LNCAP (cell line): ENCODE measurements at regions not wholly inside any gene's neighbourhood (a gene's known extent, or its start where the extent isn't known, plus 50 kb on each side); places are given as distances from the start of the nearest gene placed in this dataset.

Experiments used
- TF ChIP-seq, protein P1 (sequence below): fragments of 450-650 bp; IDR thresholded peaks from 2 replicates; pipeline ENCODE4 v1.5.1; 2017; ENCODE audit warnings: mild to moderate bottlenecking

GRCh38 chr3:31075471-31075870 lies 181.0 kb upstream of the GADL1 start:
- TF ChIP-seq, protein P1, sequence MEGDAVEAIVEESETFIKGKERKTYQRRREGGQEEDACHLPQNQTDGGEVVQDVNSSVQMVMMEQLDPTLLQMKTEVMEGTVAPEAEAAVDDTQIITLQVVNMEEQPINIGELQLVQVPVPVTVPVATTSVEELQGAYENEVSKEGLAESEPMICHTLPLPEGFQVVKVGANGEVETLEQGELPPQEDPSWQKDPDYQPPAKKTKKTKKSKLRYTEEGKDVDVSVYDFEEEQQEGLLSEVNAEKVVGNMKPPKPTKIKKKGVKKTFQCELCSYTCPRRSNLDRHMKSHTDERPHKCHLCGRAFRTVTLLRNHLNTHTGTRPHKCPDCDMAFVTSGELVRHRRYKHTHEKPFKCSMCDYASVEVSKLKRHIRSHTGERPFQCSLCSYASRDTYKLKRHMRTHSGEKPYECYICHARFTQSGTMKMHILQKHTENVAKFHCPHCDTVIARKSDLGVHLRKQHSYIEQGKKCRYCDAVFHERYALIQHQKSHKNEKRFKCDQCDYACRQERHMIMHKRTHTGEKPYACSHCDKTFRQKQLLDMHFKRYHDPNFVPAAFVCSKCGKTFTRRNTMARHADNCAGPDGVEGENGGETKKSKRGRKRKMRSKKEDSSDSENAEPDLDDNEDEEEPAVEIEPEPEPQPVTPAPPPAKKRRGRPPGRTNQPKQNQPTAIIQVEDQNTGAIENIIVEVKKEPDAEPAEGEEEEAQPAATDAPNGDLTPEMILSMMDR, result no peak

- TF ChIP-seq, protein P1, result no peak
These were observed 181.4 kb upstream of the GADL1 start for GRCh38 chr3:31075876-31076275.

- TF ChIP-seq, protein P1, result no peak
These were observed 182.7 kb upstream of the GADL1 start for GRCh38 chr3:31077021-31077601.

GRCh38 chr3:31077826-31078225 lies 183.4 kb upstream of the GADL1 start:
- TF ChIP-seq, protein P1, result no peak

DNA sequence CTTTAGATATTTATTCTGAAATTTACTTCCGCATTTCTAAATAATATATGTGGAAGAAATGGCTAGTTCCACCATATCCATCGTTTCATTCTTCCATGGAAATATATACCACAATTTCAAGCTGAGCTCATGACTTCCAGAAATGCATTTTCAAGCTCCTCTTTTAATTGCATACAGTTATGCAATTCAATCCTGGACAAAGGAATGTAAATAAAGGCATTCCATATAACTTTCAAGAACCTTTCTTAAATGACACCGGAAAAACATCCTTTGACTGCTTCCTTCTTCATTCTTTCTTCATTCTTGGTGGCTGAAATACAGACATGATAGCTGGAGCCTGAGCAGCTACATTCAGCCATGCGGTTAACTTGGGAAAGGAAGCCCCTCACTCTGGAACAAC lies 185.2 kb upstream of the GADL1 start:
- TF ChIP-seq, protein P1, result no peak

GRCh38 chr3:31081018-31081662 lies 186.7 kb upstream of the GADL1 start:
- TF ChIP-seq, protein P1, result no peak

DNA sequence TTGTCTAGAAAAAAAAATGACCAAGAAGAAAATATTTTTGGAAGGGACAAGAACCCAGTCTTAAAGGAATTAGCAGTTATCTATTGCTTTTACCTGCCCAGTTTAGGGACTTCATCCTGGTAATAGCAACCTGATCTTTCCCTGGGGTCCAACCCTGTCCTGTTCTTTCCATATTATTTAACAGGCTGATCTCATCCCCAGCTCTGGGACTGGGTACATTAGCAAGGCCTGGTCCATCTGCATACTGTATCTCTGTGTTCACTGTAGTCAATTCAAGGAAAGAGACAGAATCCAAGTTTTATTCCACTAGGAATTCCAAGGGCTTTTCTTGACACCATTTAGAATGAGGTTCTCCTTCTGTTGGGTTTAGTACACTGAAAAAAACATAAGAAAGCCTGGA lies 191.7 kb upstream of the GADL1 start:
- TF ChIP-seq, protein P1, result no peak

DNA sequence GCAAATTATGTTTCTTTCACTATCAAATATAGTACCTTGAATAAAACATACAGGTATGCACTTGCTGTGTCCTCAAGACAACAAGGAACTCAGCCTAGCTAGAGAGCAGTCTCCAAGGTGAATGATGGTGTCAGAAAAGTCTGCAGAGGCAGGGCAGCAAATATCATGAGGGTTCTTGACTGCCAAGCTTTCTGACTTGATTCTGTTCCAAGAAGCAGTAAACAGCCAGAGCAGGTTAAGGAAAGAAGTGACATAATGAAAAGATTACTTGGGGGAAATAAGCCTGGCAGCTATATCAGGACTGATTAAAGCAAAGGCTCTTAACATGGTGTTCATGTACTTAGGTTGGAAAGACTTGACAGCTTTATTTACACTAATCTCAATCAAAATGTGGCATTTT lies 192.2 kb upstream of the GADL1 start:
- TF ChIP-seq, protein P1, result no peak
